ENCODE measurements at regions not wholly inside any gene's neighbourhood (a gene's known extent, or its start where the extent isn't known, plus 50 kb on each side); places are given as distances from the start of the nearest gene placed in this dataset.
A peak's percentile ranks its signal among the peaks of the same experiment; 100 is the strongest.

DNA sequence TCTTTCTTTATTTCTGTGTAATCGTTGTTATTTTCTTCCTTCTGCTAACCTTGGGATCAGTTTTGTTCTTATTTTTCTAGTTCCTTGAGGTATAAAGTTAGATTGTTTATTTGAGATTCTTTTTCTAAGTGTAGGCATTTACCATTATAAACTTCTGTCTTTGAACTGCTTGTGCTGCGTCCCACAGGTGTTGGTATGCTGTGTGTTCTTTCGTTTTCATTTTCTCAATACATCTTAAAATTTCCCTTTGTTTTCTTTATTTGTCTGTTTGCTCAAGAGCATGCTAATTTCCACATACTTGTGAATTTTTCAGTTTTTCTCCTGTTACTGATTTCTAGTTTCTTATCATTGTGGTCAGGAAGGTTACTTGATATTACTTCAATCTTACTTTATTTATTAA is 873.8 kb upstream of the GCFC2 start:
- no peak for DNase-seq (ENCODE audit: low read depth)

DNA sequence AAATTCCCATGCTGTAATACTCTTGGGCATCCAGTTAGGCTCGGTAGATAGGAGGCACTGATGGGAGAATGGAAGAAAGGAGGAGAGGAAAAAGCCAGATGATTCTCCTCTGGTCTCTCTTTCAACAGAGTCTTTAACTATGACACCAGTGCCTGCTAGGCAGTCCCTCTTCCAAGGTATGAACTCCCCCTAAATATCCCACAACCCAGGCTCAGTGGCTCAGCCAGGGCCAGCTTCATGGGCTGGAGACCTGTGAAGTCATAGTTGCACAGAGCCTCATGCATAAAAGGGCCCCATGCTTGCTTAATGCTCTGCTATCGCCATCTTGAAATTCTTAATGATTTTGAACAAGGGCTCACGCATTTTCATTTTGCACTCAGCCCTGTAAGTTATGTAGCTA is 869.2 kb upstream of the GCFC2 start:
- no peak for DNase-seq (ENCODE audit: low read depth)

DNA sequence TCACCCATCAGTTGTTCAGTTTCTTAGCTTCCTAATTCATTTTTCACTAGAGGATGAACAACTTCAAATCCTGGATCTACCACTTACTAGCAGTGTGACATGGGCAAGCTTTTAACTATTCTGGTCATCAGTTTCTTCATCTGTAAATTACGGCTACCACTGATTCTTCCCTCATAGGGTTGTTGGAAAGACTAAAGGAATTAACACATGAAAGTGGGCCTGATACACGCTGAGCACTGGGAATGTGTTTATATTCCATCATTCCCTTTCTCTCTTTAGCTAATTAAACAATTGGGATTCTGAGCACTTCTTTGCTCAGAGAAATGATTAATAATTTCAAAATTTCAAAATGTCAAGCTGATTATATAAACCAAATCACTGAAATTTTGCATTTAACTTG is 862.3 kb upstream of the GCFC2 start:
- no peak for DNase-seq (ENCODE audit: low read depth)

GRCh38 chr2:76569819-76570218 is 859.1 kb upstream of the GCFC2 start:
- DNase-seq (ENCODE audit: low read depth), result no peak

- no peak for DNase-seq (ENCODE audit: low read depth)
These were observed 856.8 kb upstream of the GCFC2 start for GRCh38 chr2:76567478-76567877.

GRCh38 chr2:76564734-76565133 is 854.0 kb upstream of the GCFC2 start:
- no peak for DNase-seq (ENCODE audit: low read depth)

DNA sequence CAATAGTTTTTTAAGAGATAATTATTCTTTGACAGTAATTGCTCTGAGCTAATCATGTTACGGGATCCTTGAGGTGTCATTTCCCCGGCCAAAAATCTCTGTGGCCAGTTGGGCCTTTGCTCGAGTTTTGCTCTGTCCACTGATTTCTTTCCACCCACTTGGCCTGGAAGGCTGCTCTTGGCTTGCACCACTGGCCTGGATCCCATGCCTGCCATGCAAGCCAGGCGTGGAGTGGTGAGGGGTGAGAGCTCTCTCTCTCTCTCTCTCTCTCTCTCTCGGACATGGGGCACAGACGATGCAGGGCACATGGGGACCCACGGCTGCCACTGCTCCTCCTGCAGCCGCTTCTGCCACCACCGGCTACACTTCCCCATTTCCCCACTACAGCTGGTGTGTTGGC is 853.0 kb upstream of the GCFC2 start:
- DNase-seq (ENCODE audit: low read depth), result no peak

DNA sequence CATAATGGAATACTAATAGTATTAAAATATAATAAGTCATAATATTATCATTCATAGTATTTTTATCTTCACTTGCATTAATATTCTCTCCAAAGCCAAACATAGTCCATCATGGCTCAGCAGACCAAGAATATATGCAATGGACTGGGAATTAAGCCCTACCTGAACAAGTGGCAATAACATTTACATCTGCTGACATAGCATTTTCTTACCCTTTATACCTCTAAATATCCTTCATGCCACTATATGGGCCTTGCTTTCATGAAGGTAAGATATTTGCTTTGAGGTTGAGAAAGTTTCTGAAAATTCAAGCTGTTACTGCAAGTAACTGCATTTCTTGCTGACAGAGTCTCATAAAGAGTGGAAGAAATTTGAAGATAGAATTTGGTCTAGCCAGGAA is 847.4 kb upstream of the GCFC2 start:
- no peak for DNase-seq (ENCODE audit: low read depth)

GRCh38 chr2:76556018-76556417 is 845.3 kb upstream of the GCFC2 start:
- no peak for DNase-seq (ENCODE audit: low read depth)

GRCh38 chr2:76546207-76546606 is 835.5 kb upstream of the GCFC2 start:
- DNase-seq (ENCODE audit: low read depth), result no peak

GRCh38 chr2:76544901-76545300 is 834.2 kb upstream of the GCFC2 start:
- no peak for DNase-seq (ENCODE audit: low read depth)

DNA sequence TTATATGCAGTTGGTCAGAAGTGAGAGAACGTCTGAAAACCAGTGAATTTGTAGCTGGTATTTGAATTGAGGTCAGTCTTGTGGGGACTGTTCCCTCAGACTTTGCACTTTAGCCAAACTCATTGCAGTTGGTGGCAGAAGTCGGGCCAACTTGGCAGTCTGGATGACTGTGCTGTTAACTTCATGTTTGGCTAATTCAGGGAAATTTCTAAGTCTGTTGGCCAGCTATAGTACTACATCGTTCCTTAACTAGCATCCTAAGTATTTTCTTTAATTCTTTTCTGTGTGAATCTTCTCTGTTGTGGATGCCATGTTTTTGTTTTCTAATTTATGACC is 806.8 kb upstream of the GCFC2 start:
- no peak for DNase-seq (ENCODE audit: low read depth)

DNA sequence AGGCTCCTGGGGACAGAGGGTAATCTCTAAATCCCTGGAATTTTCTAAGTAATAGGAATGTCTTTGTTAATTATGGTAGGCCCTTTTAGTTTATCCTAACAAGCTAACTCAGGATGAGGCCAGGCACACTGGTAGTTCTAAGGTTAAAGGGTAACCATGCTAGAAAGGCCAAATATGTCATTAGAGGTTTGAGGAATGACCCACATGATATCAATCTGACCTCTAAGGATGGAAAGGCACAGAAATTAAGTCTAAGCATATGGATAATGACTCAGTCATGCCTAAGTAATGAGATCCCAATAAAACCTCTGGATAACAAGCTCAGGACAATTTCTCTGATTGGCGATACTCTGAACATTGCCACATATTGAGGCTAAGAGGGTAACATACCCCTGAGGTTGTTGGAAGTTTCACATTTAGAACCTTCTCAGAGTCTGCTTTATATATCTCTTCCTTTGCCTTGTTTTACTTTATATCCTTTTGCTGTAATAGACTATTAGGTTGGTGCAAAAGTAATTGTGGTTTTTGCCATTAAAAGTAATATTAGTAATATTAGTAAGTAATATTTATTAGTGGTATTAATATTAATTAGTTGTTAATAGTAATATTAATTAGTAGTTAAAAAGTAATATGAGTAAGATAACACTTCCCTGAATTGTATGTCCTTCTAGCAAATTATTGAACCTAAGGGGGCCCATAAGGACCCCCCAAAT is 806.3 kb upstream of the GCFC2 start:
- DNase-seq (ENCODE audit: low read depth), result no peak

- DNase-seq (ENCODE audit: low read depth), result no peak
These were observed 801.6 kb upstream of the GCFC2 start for GRCh38 chr2:76512201-76512820.

DNA sequence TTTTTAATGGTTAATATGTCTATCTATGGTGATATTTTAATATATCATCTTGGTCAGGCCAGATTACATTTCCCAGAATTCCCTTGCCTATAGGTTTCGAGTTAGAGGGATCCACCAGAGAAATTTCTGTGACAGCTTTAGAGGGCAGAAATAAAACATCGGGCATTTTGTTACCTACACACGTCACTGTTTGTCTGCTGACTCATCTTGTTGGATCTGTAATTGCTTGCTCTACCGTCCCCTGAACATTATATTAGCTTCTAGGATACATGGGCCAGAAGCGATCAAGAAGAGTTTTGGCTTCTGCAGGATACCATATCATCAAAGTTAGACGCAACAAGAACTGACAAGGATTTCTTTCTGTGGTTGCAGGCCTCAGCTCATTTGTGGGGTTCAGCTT is 795.8 kb upstream of the GCFC2 start:
- peak; percentile 39 for DNase-seq (ENCODE audit: low read depth)

DNA sequence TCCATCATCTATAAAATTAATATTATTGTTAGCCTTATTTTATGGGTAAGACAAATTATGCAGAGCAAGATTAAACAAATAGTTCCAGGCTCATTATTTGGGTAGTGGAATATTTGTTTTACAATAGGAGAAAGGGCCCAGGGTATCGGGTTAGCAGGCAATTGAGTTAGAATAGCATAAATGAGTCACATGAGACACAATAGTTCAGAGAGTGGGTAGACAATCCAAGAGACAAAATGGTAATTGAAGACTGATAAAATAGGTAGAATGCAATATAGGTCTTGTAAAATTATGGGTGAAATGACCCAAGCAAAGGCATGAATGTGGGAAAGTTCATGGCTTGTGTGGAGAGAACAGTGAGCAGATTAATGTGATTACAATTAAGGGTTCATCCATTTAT is 790.9 kb upstream of the GCFC2 start:
- DNase-seq (ENCODE audit: low read depth), result no peak

DNA sequence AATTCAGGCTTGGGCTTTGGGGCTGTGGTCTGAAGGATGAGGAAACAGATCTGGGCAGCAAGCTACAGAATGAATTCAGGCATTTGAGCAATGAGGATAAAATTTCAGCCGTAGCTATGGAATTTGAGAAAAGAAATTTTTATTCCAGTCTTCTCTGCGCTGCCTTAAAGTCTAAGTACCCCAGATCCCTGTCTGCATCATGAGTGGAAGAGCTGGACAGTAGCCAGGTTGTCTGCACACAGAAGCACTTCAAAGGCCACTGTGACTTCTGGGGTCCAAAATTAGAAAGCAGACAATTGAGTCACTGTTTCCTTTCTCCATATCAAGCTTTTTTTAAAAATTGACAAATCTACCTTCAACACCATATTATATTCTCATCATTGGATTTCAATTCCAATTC is 787.6 kb upstream of the GCFC2 start:
- no peak for DNase-seq (ENCODE audit: low read depth)

GRCh38 chr2:76491503-76491902 is 780.8 kb upstream of the GCFC2 start:
- DNase-seq (ENCODE audit: low read depth), result peak; percentile 30

DNA sequence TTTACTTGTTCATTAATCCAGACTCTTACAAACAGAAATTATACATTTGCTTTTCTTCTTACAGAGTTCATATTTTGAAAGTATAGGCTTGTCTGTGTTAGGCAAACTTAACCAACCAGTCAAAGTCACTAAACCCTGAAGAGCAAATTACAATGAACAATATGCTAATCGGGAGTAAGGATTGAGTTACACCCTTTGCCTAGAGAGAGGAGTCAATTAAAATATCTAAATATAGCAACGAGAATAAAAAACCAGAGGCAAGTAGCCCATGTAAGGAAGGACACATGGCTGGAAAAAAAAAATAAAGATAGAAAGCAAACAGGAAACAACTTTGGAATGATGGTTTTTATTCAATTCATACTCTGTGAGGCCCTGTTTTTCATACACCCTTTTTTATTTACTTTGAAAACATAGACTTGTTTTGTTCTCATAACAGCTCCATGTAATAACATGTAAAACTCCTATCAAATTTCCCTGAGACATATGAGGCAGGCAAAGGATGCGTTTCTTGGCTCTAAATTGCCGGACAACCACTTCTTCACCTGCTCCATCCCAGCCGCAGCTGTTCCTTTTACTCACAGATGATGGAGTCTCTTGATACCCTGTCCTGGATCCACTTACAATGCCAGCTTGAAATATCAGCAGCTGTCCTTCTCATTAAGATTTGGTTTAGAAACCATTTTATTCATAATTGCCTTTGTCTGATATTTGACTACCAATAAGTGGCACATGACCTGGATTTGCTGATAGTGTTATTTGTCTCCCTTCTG is 767.7 kb upstream of the GCFC2 start:
- DNase-seq (ENCODE audit: low read depth), result no peak

GRCh38 chr2:76472946-76473345 is 762.2 kb upstream of the GCFC2 start:
- DNase-seq (ENCODE audit: low read depth), result no peak

DNA sequence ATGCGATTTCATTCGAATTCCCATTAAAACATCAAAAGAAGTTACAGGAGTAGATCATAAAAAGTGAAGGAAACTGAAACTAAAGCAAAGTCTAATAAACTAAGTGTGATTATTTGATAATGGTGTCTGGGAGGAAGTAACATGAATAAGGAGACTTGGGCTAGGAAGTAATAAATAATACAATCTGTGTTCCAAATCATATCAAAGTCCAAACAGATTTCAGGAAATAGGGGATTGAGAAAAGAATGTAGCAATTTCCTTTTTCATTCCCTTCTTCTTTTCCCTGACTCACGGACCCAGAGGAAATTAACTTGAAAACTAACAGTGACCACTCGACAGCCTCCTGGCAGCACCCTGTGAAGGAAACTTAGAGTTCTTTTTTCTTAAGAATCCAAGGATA is 758.4 kb upstream of the GCFC2 start:
- DNase-seq (ENCODE audit: low read depth), result no peak

DNA sequence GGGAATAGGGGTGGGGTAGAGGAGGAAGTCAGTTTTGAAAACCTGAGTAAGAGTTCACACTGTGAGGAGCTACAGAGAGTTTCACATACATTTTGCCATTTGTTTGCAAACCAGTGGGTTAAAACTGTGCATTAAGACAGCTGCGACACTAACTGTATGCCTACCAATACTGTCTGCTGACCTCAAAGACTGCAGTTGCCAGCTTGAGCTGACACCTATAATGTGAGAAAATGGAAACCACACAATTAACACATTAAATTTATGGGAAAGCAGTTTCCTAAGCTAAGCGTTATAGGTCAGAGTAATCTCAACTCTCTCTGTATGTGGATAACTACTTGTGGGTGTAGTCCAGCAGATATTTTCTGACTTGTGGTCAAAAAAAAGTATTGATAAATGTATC is 756.6 kb upstream of the GCFC2 start:
- no peak for DNase-seq (ENCODE audit: low read depth)

- no peak for DNase-seq (ENCODE audit: low read depth)
These were observed 753.6 kb upstream of the GCFC2 start for GRCh38 chr2:76464310-76464709.
